ENCODE measurements at regions not wholly inside any gene's neighbourhood (a gene's known extent, or its start where the extent isn't known, plus 50 kb on each side); places are given as distances from the start of the nearest gene placed in this dataset.

DNA sequence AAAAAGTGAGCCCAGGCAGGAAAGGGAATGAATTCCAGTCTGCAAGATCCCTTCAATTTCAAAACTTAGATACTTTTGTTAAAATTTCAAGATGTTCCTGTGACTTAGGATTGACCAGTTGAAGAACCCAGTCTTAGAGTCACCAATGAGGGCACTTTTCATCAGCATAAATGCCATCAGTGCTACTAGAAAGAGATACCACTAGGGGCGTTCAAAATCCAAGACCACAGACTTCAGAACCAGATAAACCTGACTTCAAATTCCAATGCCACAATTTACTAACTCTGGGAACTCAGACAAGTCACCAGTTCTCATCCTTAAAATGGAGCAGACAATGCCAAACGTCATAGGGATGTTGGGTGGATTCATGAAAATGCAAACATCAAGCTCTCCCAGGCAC lies 523.2 kb downstream of the BUD13 start:
- no peaks in the 10 kb centered on the region for H3K36me3 ChIP-seq (replicated peaks in 1 of 2; ENCODE audit: control insufficient read depth in 1 of 2, insufficient read depth in 2 of 2, low read length in 2 of 2)
- peaks cover 0 to 2% of the 10 kb centered on the region in 2 donors for H3K27me3 ChIP-seq (ENCODE audit: control insufficient read depth in 2 of 2, insufficient read depth in 2 of 2, low read length in 2 of 2)
- no peaks in the 10 kb centered on the region for H3K36me3 Mint-ChIP-seq
- H3K9ac ChIP-seq (ENCODE audit: insufficient read depth, low read length, poor library complexity, severe bottlenecking): no peak overlapping the region
- peaks cover 0 to 7% (median 1%) of the 10 kb centered on the region in 3 donors for H3K27me3 Mint-ChIP-seq (ENCODE audit: low read depth in 3 of 3)
- no peaks in the 10 kb centered on the region for H4K20me1 ChIP-seq (ENCODE audit: insufficient read depth, low read length)
- H3K4me1 ChIP-seq (ENCODE audit: control insufficient read depth in 1 of 2, insufficient read depth in 2 of 2, low read length in 2 of 2): no peaks in the 10 kb centered on the region
- intact Hi-C loops (cut with micrococcal nuclease): no loop called here
- no peak overlapping the region for H3K27ac Mint-ChIP-seq
- H3K9me3 ChIP-seq (replicated peaks in 1 of 2; ENCODE audit: control insufficient read depth in 1 of 2, insufficient read depth in 1 of 2, low read length in 2 of 2): no peaks in the 10 kb centered on the region
- no peak for DNase-seq
- 80% methylated on average over 1 of the region's 2 CpGs for WGBS (ENCODE audit: insufficient coverage)
- no peak for TF ChIP-seq CTCF (IDR thresholded peaks at IDR 0.05)
- H2AFZ ChIP-seq (ENCODE audit: insufficient read depth, low read depth, low read length, poor library complexity, severe bottlenecking): no peak overlapping the region
- H3K4me3 Mint-ChIP-seq: no peak overlapping the region
- no peak overlapping the region for H3K4me3 ChIP-seq (replicated peaks in 1 of 3; ENCODE audit: low read depth in 2 of 3, low read length in 3 of 3)
- no peaks in the 10 kb centered on the region for H3K79me2 ChIP-seq (ENCODE audit: insufficient read depth, low read length)
- H3K9me3 Mint-ChIP-seq: peaks cover 0 to 4% (median 0%) of the 10 kb centered on the region in 7 donors
- no peak overlapping the region for H3K27ac ChIP-seq (ENCODE audit: low read depth in 1 of 2, low read length in 2 of 2)
- no peaks in the 10 kb centered on the region for H3K4me1 Mint-ChIP-seq
- no peak overlapping the region for H3K4me2 ChIP-seq (replicated peaks; ENCODE audit: extremely low read depth, low read length, poor library complexity, severe bottlenecking)

- Histone ChIP-seq H3K36me3 (replicated peaks in 1 of 2; ENCODE audit: control insufficient read depth in 1 of 2, insufficient read depth in 2 of 2, low read length in 2 of 2) (no peaks in the 10 kb centered on the region), H2AFZ (ENCODE audit: insufficient read depth, low read depth, low read length, poor library complexity, severe bottlenecking) (no peak overlapping the region), H3K27me3 (ENCODE audit: control insufficient read depth in 2 of 2, insufficient read depth in 2 of 2, low read length in 2 of 2) (peaks cover 0 to 2% of the 10 kb centered on the region in 2 donors), H3K4me3 (replicated peaks in 1 of 3; ENCODE audit: low read depth in 2 of 3, low read length in 3 of 3) (no peak overlapping the region), H3K9me3 (replicated peaks in 1 of 2; ENCODE audit: control insufficient read depth in 1 of 2, insufficient read depth in 1 of 2, low read length in 2 of 2) (no peaks in the 10 kb centered on the region), H3K9ac (ENCODE audit: insufficient read depth, low read length, poor library complexity, severe bottlenecking) (no peak overlapping the region), H3K27ac (ENCODE audit: low read depth in 1 of 2, low read length in 2 of 2) (no peak overlapping the region), H3K4me2 (replicated peaks; ENCODE audit: extremely low read depth, low read length, poor library complexity, severe bottlenecking) (no peak overlapping the region), H4K20me1 (ENCODE audit: insufficient read depth, low read length) (no peaks in the 10 kb centered on the region), H3K79me2 (ENCODE audit: insufficient read depth, low read length) (no peaks in the 10 kb centered on the region), H3K4me1 (ENCODE audit: control insufficient read depth in 1 of 2, insufficient read depth in 2 of 2, low read length in 2 of 2) (no peaks in the 10 kb centered on the region)
- H3K27me3 Mint-ChIP-seq (ENCODE audit: low read depth in 3 of 3): peaks cover 1 to 2% (median 1%) of the 10 kb centered on the region in 3 donors
- H3K27ac Mint-ChIP-seq: no peak overlapping the region
- no peak overlapping the region for H3K4me3 Mint-ChIP-seq
- no peaks in the 10 kb centered on the region for H3K36me3 Mint-ChIP-seq
- DNase-seq: no peak
- peaks cover 0 to 6% (median 0%) of the 10 kb centered on the region in 7 donors for H3K9me3 Mint-ChIP-seq
- no peak for TF ChIP-seq CTCF (IDR thresholded peaks at IDR 0.05)
- no peaks in the 10 kb centered on the region for H3K4me1 Mint-ChIP-seq
- 93% methylated on average over 3 of the region's 4 CpGs for WGBS (ENCODE audit: insufficient coverage)
- intact Hi-C loops (cut with micrococcal nuclease): no loop called here
Measured at GRCh38 chr11:116244889-116245288, 527.9 kb downstream of the BUD13 start.

Measured in CD14-positive monocyte (primary cell).